NCI-H128 (cell line): ENCODE measurements at regions not wholly inside any gene's neighbourhood (a gene's known extent, or its start where the extent isn't known, plus 50 kb on each side); places are given as distances from the start of the nearest gene placed in this dataset.

Source experiments
- DNase-seq: peaks from one replicate; lab custom pipeline; 2025; ENCODE audit not compliant: unreplicated experiment; lab: John Stamatoyannopoulos, UW

DNA sequence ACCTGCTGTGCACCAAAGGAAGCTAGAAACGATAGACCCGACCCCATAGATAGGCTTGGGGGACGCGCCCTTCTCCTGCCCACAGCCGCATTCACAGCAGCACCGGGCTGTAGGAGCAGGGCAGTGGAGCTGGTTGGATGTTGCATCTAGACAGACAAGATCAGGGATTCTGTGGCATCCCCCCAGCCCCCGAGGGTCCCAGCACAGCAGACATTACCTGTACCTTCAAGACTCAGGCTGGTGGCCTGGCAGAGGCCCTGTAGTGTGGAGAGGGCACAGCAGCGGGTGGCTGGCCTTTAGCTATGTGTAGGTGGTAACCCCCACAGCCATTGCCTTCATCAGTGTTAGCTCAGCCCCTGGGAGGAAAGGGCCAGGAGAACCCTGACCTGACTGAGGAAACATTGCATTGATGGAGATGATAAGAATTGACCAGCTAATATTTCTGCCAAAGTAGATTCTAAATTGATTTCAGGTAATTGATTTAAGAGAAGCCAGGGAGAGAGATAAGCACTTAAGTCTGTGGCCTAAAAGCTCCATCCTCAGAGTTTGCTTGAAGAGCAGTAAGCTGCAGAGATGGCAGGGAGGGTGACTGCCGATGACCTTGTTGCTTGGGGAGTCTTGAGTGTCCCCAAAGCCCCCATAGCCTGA, 269.4 kb downstream of the TLE3 start:
- DNase-seq, result no peak

DNA sequence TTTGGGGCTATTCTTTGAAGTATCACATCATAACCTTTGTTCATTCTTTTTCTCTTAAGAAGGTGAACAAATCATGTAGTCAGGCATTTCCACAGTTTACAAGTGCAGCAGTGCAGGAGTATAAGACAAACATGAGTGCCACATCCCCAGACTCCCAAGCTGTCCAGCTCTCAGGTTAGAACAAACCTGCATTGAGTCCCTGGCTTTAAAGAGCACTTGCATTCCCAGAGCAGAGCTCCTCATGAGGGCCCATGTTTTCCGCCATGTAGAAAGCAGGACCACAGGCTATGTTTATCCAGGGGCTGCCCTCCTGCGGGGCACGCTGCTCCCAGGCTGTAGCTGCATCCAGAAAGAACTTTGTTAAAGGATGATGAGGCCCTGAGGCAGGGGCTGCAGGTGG, 267.7 kb downstream of the TLE3 start:
- no peak for DNase-seq

DNA sequence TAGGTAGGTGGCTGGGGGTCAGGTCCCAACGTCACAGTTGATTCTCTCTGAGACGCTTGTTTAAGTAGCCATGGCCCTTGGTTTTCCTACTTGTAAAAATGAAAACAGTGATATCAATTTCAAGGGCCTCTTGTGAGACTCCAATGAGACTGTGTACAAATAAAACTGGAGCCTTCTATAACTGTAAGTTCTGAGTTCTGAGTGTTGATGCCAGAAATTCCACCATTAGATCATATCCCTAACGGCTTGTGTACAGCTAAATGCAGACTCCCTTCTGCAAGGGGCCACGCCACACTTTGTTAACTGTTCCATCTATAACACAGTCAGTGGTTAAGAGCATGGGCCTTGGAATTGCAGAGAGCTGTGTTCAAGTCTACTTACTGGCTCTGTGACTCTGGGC, 267.3 kb downstream of the TLE3 start:
- no peak for DNase-seq

DNA sequence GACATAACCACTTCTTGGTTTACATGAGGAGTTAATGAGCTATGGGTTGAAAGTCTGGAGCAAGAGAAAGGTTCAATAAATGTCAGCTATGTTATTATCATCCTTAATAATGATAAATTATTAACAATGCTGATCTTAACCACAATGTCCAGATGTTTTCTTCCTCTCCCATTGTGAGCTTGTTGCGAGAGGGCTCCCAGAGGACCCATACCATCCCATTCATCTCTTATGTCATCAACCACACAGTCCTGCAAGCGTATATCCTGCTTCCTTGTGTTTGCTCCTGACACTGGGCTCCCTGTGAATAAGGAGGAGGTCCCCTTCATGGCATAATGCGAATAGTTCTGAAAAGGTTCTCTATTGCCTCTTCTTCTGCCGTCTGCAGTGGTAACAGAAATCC, 266.8 kb downstream of the TLE3 start:
- no peak for DNase-seq

DNA sequence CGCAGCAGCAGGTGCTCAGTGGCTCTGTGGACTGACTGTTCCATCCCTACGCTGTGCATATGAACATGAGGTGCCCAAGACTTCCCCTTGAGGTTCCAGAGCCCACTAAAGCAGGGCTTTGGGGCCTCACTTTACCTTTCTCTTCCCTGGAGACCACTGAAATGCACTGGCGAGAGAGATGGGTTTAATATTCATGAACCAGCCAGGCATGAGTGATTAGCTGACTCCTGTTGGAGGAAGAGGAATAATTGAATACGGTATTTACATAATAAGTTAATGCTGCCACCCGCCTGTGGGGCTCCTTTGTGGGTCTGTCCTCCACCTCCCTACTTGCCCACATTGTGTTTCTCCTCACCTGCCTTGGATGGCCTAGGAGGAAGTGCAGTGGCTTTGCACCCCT, 263.4 kb downstream of the TLE3 start:
- DNase-seq, result no peak

DNA sequence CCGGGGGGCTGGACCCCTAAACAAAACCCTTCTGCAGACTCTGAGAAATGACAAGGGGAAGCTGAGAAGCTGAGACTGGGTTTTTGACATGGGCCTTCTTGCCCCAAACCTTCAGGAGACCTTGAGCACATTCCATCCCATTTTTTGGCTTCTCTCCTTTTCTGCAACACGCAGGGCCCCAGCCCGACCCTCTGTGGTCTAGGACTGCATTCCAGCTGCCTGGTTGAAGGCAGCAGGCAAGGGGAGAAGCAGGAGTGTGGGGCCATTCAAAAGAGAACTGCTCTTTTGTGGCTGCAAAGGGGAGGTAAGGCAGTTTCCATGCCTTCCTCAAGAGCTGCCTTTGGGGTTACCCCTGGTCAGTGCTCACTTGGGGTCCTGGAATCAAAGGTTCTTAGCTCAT, 263.0 kb downstream of the TLE3 start:
- DNase-seq, result no peak

DNA sequence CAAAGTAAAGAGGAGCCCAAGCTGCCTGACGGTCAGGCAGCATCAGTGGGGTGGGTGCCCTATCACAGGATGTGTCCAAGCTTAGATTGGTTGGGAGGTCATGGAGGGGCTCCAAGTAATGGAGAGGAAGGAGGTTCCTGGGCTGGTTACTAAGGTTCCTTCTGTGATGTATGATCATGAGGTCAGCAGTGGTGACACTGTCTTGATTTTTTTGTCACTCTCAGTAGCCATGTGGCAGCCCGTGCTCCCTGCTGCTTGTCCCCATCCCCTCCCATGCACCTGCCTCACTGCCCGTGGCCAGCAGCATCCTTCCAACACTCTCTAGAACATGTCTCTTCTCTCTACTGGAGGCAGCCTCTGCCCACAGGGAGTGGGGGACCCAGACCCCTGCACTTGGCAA, 261.7 kb downstream of the TLE3 start:
- no peak for DNase-seq

DNA sequence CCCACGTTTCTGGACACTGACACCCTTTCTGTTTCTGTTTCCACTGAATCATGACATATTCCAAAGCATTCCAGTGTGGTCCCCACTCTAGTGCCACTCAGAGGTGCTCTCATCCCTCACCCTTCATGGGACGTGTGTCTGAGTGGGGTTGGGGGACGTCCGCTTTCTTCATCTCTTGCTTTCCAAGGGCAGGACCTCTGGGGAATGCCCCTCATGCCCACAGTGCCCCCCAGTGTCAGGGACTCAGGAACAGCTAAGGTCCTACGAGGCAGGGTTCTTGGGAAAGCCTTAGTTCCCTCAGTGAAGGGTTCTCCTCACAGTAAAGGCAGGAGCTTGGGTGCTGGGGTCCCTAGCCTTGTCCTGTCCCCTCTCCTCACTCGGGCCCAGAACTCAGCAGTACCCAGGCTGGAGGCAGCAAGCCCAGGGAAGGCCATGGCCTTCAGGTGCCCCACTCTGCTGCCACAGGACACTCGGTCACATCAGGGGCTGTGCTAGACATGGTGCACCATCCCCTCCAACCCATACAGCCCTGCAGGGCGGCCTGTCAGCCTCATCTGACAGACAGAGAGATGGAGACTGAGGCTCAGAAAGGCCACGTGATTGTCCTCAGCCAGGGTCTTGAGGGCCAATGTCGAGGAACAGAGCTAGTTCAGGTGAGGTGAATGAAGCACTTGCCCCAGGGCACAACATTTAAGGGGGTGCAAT, 261.0 kb downstream of the TLE3 start:
- DNase-seq, result no peak

DNA sequence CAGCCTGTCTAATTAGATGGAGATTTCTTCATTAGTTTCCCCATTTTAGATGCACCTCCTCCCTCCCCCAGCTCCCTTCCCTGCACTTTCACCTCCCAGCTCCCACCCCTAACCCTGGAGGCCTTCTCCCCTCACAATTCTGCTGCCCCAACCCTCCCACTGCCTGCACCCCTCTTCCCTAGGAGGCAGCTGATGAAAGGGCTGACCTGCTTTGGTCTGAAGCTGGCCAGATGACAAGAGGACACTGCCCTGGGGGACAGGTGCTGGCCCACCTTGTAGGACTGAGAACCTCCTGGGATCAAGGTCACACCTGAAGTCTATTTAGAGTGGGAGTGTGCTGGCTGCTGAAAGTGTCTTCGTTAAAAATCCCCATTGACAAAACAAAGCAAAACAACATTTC, 259.4 kb downstream of the TLE3 start:
- DNase-seq, result no peak

DNA sequence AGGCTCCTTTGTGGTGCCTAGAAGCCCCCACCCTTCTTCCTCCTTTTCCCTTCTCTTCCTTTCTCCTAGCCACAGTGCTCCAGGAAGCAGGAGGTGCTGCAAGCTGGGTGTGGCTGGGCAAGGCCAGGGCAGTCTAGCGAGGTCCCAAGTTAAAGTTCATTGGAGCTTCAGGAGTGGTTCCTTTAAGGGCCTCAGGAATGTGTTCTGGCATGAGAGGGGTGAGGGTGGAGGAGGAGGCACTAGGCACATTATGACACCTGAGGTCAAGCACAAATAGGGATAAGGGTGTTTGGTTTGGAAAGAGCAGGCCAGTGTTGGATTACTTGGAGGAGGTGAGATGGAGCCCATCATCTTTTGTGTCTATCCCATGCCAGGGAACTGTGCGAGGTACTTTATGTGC, 258.7 kb downstream of the TLE3 start:
- no peak for DNase-seq

DNA sequence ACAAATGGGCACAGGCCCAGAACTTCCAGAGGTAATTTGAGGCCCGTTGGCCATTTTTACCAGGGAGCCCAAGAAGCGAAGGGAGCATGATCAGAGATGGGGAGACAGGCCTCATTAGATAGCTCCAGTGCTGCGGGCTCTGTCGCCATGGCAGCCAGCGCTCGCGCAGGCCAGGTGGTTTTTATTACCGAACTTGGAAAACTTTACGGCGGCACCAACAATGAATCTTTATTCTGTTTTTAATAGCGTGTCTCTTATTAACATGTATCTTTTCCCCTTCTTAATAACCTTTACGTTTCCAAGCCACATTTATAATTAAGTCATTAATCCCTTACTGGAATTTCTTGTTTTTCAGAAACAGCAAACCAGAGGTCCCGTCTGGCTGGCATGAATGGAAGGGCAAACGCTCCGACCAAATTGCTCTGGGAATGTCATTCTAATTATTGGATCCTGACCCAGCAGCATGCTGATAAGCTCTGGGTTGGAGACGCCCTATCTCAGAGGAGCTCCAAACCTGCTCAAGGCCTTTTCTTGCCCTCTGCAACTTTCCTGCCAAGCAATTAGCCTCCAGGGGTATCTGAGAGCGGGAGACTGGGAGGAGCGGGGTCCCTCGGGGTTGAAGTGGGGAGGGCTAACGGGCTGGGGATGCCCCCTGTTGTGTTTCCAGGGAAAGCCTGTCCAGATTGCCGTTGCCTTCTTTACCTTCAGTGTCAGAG, 256.4 kb downstream of the TLE3 start:
- DNase-seq, result no peak

DNA sequence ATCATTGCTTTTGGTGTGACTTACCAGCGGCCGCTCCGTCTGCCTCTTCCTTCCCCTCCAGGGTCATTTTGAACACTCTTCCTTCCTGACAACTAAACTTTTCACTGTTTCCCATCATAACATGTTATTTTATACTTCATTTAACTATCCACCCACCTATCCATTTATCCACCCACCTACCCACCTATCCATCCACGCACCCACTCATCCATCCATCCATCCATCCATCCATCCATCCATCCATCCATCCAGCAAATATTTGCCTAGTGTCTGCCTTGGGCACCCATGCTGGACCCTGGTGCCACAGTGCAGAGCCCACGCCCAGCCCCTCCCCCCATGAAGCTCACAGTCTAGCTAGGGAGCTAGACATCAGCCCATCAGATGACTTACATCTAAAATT, 254.9 kb downstream of the TLE3 start:
- DNase-seq, result no peak

DNA sequence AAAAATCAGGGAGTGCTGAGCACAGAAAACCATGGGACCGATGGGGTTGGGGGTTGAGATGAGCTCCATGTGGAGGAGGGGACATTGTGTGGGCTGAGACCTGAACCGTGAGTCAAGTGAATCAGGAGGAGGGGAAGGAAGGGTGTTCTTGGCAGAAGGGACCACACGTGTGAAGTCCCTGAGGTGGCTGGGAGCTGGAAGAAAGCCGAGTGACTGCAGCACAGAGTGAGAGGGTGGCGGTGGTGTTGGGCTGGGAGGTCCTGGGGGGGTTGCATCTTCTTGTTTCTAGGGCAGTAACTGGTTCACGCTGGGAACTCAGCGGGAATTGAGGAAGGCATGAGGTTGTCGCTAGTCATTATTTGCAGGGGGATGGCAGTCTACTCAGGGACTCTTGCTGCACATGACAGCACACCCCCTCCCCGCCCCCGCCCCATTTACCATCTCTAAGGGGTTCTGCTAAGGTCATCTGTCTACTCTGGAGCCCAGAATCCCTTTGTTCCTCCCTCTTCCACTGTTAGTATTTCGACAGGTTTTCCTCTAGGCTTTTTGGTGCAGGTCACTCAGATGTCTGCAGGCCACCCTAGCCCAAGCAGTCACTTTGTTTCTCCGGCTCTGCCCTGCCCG, 254.3 kb downstream of the TLE3 start:
- no peak for DNase-seq

DNA sequence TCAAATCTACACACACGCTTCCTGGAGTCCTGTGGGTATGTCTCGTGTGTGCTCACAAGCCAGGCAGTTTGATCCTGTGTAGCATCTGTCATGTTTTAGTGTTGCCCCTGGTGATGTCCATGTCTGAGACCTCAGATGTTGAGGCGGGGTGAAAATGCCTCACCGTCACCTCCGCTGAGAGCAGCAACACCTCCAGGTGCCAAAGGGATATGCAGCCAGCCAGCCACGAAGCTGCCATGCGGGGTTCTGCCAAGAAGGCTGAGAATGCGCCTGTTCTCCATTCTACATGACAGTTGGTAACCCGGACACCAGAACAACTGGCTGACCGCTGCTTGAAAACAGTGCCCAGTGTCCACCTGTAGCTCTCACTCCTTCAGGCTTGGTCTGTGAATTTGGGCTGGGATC, 253.8 kb downstream of the TLE3 start:
- no peak for DNase-seq

DNA sequence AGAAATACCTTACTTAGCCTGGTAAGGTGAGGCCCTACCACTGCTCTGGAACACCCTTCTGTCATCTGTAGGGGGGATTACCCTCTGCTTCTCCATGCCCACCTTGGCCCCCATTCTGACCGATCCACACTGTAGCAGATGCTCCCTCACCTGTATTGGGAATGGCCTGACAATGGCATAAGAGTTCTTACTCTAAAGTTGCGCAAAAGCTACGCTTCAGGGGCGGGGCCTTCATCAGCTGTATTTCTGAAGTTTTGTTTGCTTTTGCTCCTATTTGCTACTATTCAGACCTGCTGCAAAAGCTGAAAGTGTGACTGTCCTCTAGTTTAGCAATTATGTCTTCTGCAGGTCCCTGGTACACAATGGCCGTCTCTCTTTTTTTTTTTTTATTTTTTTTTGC, 252.6 kb downstream of the TLE3 start:
- no peak for DNase-seq

DNA sequence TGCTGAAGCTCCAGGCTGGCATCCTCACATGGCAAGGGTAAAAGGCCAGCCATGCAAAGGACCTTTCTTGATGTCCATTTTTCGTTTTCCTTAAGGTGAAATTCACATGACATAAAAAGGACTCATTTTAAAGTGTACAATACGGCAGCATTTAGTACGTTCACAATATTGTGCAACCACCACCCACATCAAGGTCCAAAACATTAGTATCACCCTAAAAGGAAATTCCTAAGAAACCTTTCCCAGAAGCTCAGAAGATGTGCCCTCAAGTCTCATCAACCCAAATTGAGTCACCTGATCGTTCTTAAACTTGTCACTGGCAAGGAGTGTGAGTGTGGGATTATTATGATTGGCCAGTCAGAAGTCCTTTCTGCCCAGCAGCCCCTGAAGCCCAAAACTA, 250.1 kb downstream of the TLE3 start:
- DNase-seq, result no peak

DNA sequence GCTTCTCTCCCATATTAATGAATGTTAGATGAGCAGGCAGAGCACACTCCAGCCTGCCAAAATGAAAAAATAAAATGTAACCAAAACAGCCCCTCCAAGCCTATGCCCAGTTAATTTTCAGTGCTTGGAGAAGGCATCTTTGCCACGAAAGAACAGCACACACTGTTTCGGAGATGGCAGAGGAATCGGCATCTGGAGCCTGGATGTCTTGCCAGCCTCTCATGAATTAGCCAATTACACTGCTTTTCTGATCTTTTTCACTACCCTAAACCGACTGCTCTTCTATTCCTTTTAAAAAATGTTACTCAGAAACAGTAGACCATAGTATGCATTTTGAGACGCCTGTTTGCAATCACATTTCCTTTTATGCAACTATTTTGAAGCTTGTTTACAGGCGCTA, 249.6 kb downstream of the TLE3 start:
- DNase-seq, result no peak

DNA sequence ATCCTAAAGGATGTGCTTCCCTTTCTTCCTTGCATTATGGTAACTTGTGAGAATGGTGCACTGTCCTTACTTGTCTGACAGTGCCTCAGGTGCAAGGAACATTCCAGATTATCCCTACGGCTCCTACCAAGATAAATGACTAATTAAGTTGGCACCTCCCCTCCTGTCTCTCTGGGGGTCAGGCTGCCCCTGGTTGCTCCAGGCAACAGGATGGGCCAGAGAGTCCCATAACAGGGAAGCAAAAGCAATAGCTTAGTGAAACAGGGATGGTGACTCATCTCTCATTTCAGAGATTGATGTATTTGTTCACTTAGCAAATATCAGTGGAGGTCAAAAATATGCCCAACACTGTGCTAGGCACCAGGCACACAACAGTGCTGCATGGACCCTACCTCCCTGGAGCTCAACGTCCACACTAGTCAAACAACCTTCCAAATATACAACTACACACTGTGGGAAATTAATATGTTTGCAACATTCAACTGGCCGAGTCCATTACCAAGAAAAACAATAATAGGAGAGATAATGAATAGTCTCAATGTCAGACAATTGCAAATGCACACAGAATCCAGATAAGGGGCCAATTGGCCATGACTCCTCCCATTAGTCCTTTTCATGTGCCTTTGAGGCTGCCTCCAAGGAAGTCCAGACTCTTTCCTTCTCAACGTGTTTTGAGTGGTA, 249.0 kb downstream of the TLE3 start:
- DNase-seq, result no peak

DNA sequence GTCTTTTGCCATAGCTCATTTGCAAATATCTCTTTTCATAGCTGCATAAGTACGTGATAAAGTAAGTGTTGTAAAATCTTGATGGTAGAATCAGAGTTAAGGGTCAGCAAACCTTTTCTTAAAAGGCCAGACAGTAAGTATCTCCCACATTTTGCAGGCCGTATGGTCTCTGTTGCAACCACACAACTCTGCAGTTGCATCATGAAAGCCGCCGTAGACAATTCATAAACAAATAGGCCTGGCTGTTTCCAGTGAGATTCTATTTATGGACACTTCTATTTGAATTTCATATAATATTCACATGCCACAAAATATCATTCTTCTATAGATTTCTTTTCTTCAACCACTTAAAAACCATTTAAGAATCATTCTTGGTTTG, 248.5 kb downstream of the TLE3 start:
- no peak for DNase-seq

DNA sequence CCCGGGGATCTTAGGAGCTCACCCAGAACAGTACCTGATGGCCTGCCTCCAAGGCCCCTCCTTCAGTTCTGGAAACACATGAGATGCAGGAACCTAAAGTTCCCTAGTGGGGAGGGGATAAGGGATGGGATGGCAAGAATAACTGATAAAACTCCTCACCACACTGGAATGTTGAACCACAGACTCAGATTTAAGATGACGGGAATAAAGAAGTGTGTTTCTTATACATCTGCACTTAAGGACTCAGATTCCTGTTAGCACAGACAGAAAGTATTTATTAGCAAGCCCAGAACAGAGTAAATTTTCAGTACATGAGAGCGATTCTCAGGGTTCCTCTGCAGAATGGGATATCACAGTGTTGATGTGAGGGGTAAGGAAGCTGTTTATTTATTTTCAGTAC, 245.2 kb downstream of the TLE3 start:
- DNase-seq, result no peak

DNA sequence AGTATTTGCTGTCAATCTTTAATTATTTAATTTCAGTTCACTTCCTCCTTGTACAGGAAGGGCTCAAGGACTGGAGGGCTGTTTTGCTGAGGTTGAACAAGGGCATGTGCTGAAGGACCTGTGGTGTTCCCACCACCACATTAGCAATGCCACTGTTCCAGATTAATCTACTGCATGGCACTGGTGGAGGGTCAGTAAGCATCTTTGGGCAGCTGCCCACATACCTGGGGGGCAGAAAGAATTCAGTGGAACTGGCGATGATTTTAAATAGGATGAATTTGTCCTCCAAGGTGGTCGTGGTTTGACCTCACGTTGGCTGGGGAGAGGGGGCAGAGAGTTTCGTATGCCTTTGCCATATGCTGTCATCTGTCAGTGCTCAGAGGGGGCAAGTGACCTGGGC, 244.8 kb downstream of the TLE3 start:
- no peak for DNase-seq

DNA sequence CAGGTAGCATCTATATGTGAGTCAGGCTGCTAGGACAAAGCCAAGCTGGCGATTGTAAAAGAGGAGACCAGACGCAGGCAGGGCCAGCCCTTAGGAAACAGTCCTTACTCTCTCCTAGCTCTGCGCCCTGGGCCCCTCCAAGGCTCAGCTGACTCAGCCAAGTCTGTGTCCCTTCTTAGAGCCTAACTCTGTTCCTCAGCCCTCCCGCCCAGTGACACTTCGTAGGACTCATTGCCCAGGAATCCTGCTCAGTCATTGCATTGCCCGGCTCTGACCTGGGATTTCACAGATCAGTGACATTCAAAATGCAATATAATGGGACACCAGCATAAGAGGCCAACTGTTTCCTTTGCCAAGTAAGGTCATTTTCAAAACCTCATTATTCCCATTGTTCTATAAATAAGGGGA, 244.2 kb downstream of the TLE3 start:
- DNase-seq, result no peak
